ENCODE measurements at regions not wholly inside any gene's neighbourhood (a gene's known extent, or its start where the extent isn't known, plus 50 kb on each side); places are given as distances from the start of the nearest gene placed in this dataset.
"Not testable (repeated sequence)": the region's sequence is repeated elsewhere in the genome, so short reads cannot be mapped to it uniquely, and the experiment has no call there.

GRCh38 chr7:109497053-109497452 lies 927.4 kb downstream of the DNAJB9 start:
- DNase-seq, result no peak

- DNase-seq, result no peak
These were observed 928.5 kb downstream of the DNAJB9 start for GRCh38 chr7:109498131-109498530.

- no peak for DNase-seq
These were observed 933.7 kb downstream of the DNAJB9 start for GRCh38 chr7:109503421-109503820.

GRCh38 chr7:109522585-109522984 lies 952.9 kb downstream of the DNAJB9 start:
- DNase-seq, result no peak

DNA sequence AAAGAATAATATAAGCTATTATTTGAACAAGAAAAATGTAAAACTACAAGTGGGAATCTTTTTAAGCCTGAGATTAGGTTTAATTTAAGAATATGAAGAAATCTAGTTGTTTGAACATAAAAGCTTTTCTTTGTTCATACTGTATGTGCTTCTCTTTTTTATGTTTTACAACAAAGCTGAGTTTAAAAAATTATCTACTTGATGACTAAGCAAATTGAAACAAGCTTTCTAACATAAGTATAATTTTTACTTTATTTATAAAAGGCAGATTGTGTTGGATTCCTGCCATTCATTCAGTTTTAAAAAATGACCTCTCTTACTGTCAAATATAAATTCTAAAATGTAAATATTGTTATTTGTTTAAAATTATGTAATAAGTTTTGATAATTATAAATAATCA lies 958.2 kb downstream of the DNAJB9 start:
- no peak for DNase-seq

DNA sequence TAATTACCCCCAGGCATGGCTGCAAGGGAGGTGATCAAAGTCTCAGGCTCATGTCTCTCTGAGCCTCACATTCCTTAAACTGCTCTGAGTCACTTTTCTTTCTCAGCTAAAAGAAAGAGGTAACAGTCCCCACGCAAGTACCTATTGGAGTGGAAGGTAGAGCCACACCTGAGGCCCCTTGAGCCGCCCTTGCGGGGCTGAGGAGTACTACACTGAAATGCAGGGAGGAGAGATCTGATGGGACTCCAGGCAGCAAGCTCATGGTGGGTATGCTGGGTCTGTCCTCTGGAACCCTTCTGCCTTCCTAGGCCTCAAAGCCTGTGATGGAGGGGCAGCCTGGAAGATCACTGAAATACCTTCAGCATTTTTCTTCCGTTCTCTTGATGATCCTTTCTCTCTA lies 960.0 kb downstream of the DNAJB9 start:
- DNase-seq, result no peak

- no peak for DNase-seq
These were observed 962.8 kb downstream of the DNAJB9 start for GRCh38 chr7:109532262-109532992.

GRCh38 chr7:109545686-109546085 lies 976.0 kb downstream of the DNAJB9 start:
- DNase-seq, result no peak

GRCh38 chr7:109549471-109550193 lies 980.0 kb downstream of the DNAJB9 start:
- no peak for DNase-seq

- DNase-seq, result no peak
These were observed 982.3 kb downstream of the DNAJB9 start for GRCh38 chr7:109552017-109552416.

DNA sequence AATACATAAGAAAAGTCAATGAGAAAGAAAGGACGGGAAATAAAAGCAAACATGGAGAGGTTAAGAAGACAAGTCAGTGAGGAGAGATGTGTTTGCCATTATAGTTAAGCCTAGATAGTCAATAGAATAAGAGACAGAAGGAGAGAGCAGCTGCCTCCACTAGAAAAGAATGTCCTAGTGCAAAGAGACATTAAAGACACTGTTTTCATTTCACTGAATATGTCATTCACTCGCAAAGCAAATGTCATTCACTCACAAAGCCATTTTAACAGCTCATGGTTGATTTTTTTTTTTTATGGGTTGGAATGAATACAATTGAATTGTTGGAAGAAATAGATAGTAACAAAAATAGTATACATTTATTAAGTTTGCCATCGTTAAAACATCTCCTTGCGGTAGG lies 1007.6 kb downstream of the DNAJB9 start:
- DNase-seq, result no peak

GRCh38 chr7:109579901-109580300 lies 1010.2 kb downstream of the DNAJB9 start:
- no peak for DNase-seq

DNA sequence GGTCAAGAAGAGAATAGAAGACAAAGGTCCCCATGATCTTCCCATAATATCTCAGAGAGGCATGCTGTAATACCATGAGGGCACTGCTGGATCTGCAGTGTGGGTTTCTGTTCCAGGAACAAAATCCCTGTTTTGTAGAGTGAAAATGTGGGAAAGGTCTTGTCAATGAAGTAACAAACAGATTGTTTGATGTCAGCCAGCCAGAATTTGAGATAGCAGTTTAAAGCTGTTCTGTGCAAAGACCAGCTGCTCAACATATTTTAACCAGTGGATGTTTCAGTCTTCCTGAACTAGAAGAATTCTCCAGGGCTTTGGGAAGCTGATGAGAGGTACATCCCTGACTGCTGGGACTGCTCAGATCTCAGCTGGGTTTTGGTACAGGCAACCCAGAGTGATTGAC lies 1012.5 kb downstream of the DNAJB9 start:
- DNase-seq, result no peak

- DNase-seq, result not testable (repeated sequence)
These were observed 1027.3 kb downstream of the DNAJB9 start for GRCh38 chr7:109596948-109597347.

DNA sequence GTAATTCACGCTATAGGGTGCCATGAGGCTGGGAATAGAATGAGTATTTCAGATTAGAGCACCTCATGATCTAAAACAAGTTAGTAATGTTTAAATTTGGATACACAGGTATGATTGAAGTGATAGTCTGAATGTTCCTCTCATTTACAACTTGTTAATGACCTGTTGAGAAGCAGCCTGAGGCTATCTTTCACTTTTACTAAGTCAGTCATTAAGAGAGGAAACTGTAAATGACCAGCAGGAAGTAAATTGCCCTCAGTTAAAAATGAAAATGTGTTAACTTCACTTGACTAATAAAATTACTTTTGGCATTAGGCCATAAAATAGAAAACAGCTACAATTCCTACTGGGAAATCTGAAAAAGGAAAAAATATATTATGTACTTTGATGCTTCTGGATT lies 1042.0 kb downstream of the DNAJB9 start:
- no peak for DNase-seq

DNA sequence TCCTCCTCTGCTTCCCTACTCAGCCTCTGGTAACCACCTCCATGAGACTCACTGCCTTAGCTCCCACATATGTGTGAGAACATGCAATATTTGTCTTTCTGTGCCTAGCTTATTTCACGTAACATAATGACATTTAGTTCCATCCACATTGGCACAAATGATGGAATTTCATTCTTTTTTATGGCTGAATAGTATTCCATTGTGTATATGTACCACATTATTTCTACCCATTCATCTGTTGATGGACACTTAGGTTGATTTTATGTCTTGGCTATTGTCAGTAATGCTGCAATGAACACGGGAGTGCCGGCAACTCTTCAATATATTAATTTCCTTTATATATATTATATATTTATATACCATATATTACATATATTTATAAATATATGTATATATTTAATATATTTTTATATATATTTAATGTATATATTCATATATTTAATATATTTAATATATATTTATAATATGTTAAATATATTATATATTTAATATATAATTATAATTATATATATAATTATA lies 1046.9 kb downstream of the DNAJB9 start:
- DNase-seq, result no peak

DNA sequence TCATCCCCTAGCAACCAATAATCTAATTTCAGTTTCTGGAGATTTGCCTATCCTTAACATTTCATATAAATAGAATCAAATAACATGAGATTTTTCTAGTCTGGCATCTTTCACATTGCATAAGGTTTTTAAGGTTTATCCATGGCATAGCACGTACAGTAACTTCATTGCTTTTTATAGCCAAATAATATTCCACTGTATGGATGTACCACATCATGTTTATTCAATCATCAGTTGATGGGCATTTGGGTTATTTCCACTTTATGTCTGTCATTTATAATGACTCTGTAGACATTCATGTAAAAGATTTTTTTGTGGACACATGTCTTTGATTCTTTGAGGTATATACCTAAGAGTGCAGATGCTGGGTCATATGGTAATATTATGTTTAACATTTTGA lies 1052.6 kb downstream of the DNAJB9 start:
- no peak for DNase-seq

GRCh38 chr7:109632890-109633289 lies 1063.2 kb downstream of the DNAJB9 start:
- not testable (repeated sequence) for DNase-seq

DNA sequence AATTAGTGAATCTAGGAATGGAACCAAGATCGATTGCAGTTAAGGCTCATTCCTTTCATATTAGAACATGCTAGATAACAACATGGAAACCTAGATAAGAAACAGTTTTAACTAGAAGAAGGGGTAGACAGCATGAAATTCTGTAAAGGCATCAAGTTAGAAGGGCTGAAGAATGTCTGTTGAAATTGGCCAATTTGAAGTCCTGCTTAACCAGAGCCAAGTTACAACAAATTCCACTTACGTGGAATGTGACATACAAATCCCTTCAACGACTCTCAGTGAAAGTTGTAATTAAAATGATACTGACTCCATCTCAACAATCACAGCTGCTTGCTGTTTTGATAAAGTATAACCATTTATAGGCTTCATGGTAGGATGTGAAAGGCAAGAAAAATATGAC lies 1065.7 kb downstream of the DNAJB9 start:
- no peak for DNase-seq

- no peak for DNase-seq
These were observed 1067.8 kb downstream of the DNAJB9 start for GRCh38 chr7:109637428-109637990.

- no peak for DNase-seq
These were observed 1068.6 kb downstream of the DNAJB9 start for GRCh38 chr7:109638321-109638720.

GRCh38 chr7:109639561-109639960 lies 1069.9 kb downstream of the DNAJB9 start:
- no peak for DNase-seq

GRCh38 chr7:109641445-109641844 lies 1071.8 kb downstream of the DNAJB9 start:
- no peak for DNase-seq

DNA sequence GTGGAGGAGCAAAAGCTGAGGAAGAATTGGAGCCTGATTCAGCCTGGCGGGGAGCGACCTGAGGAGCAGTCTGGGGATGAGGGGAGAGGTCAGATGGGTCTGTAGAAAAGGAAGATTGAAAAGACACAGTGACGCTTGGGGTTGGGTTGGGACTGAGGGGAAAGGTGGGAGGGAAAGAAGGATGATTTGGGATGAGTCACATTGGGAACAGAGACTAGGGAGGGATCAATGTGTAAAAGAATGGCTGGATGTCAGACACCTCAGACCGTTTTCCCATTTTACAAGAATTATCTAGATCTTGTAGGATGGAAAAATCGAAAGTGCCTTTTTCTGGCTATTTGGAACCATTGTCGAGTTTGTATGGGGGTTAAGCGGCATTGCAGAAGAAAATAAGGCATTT lies 1076.5 kb downstream of the DNAJB9 start:
- DNase-seq, result no peak

All from NCI-H2107 (cell line).